ENCODE measurements at regions not wholly inside any gene's neighbourhood (a gene's known extent, or its start where the extent isn't known, plus 50 kb on each side); places are given as distances from the start of the nearest gene placed in this dataset.

- ATAC-seq (ENCODE audit: low read depth), result no peak
Observed at GRCh38 chr11:97860237-97860636, 1160.5 kb upstream of the CNTN5 start.

GRCh38 chr11:97862021-97862420 lies 1158.7 kb upstream of the CNTN5 start:
- Mint-ChIP-seq H3K4me3 (no peak overlapping the region), H3K36me3 (no peaks in the 10 kb centered on the region), H3K27ac (no peak overlapping the region), H3K9me3 (peaks cover 5% of the 10 kb centered on the region), H3K4me1 (no peaks in the 10 kb centered on the region), H3K27me3 (no peaks in the 10 kb centered on the region)
- ATAC-seq (ENCODE audit: low read depth), result no peak
- POLR2A ChIA-PET, result no interaction called here
- DNase-seq, result no peak

More at GRCh38 chr11:97860237-97860636, 1160.5 kb upstream of the CNTN5 start:
- Mint-ChIP-seq H3K4me3 (no peak overlapping the region), H3K27me3 (no peaks in the 10 kb centered on the region), H3K4me1 (no peaks in the 10 kb centered on the region), H3K36me3 (no peaks in the 10 kb centered on the region), H3K9me3 (peaks cover 5% of the 10 kb centered on the region), H3K27ac (no peak overlapping the region)
- POLR2A ChIA-PET, result no interaction called here
- no peak for DNase-seq

- Mint-ChIP-seq H3K4me3 (no peak overlapping the region), H3K27me3 (no peaks in the 10 kb centered on the region), H3K36me3 (no peaks in the 10 kb centered on the region), H3K9me3 (peaks cover 8% of the 10 kb centered on the region), H3K4me1 (no peaks in the 10 kb centered on the region), H3K27ac (no peak overlapping the region)
- POLR2A ChIA-PET, result no interaction called here
- DNase-seq (no peak), ATAC-seq (ENCODE audit: low read depth) (no peak)
Observed at GRCh38 chr11:97865424-97866012, 1155.2 kb upstream of the CNTN5 start.

GRCh38 chr11:97871816-97872215 lies 1148.9 kb upstream of the CNTN5 start:
- DNase-seq (no peak), ATAC-seq (ENCODE audit: low read depth) (no peak)
- Mint-ChIP-seq H3K36me3 (no peaks in the 10 kb centered on the region), H3K27ac (no peak overlapping the region), H3K27me3 (no peaks in the 10 kb centered on the region), H3K9me3 (peaks cover 9% of the 10 kb centered on the region), H3K4me1 (no peaks in the 10 kb centered on the region), H3K4me3 (no peak overlapping the region)
- POLR2A ChIA-PET, result no interaction called here

- H3K36me3 Mint-ChIP-seq, result no peaks in the 10 kb centered on the region
- no peaks in the 10 kb centered on the region for H3K9me3 Mint-ChIP-seq
- H3K4me3 Mint-ChIP-seq, result no peak overlapping the region
- no peak overlapping the region for H3K27ac Mint-ChIP-seq
- DNase-seq (no peak), ATAC-seq (ENCODE audit: low read depth) (no peak)
- no peaks in the 10 kb centered on the region for H3K27me3 Mint-ChIP-seq
- POLR2A ChIA-PET, result no interaction called here
- H3K4me1 Mint-ChIP-seq, result no peaks in the 10 kb centered on the region
Observed at GRCh38 chr11:97880209-97880608, 1140.5 kb upstream of the CNTN5 start.

GRCh38 chr11:97883086-97883485 lies 1137.7 kb upstream of the CNTN5 start:
- no peak overlapping the region for H3K4me3 Mint-ChIP-seq
- no peak for ATAC-seq (ENCODE audit: low read depth)
- H3K36me3 Mint-ChIP-seq, result no peaks in the 10 kb centered on the region
- no peaks in the 10 kb centered on the region for H3K9me3 Mint-ChIP-seq
- POLR2A ChIA-PET, result no interaction called here
- H3K27me3 Mint-ChIP-seq, result no peaks in the 10 kb centered on the region
- no peak for DNase-seq
- no peak overlapping the region for H3K27ac Mint-ChIP-seq
- no peaks in the 10 kb centered on the region for H3K4me1 Mint-ChIP-seq

GRCh38 chr11:97888641-97889040 lies 1132.1 kb upstream of the CNTN5 start:
- H3K27me3 Mint-ChIP-seq, result no peaks in the 10 kb centered on the region
- H3K27ac Mint-ChIP-seq, result no peak overlapping the region
- POLR2A ChIA-PET, result no interaction called here
- ATAC-seq (ENCODE audit: low read depth) (no peak), DNase-seq (no peak)
- H3K36me3 Mint-ChIP-seq, result no peaks in the 10 kb centered on the region
- H3K9me3 Mint-ChIP-seq, result peaks cover 3% of the 10 kb centered on the region
- no peak overlapping the region for H3K4me3 Mint-ChIP-seq
- H3K4me1 Mint-ChIP-seq, result no peaks in the 10 kb centered on the region

- POLR2A ChIA-PET, result no interaction called here
- H3K4me3 Mint-ChIP-seq, result no peak overlapping the region
- no peaks in the 10 kb centered on the region for H3K36me3 Mint-ChIP-seq
- ATAC-seq (ENCODE audit: low read depth) (no peak), DNase-seq (no peak)
- H3K27ac Mint-ChIP-seq, result no peak overlapping the region
- no peaks in the 10 kb centered on the region for H3K4me1 Mint-ChIP-seq
- no peaks in the 10 kb centered on the region for H3K27me3 Mint-ChIP-seq
- H3K9me3 Mint-ChIP-seq, result peaks cover 3% of the 10 kb centered on the region
Observed at GRCh38 chr11:97890466-97890865, 1130.3 kb upstream of the CNTN5 start.

GRCh38 chr11:97893612-97894011 lies 1127.1 kb upstream of the CNTN5 start:
- H3K27me3 Mint-ChIP-seq, result no peaks in the 10 kb centered on the region
- H3K4me3 Mint-ChIP-seq, result no peak overlapping the region
- ATAC-seq (ENCODE audit: low read depth) (no peak), DNase-seq (no peak)
- no peaks in the 10 kb centered on the region for H3K36me3 Mint-ChIP-seq
- POLR2A ChIA-PET, result no interaction called here
- no peak overlapping the region for H3K27ac Mint-ChIP-seq
- H3K4me1 Mint-ChIP-seq, result no peaks in the 10 kb centered on the region
- peaks cover 3% of the 10 kb centered on the region for H3K9me3 Mint-ChIP-seq

GRCh38 chr11:97894978-97895377 lies 1125.8 kb upstream of the CNTN5 start:
- H3K9me3 Mint-ChIP-seq, result peaks cover 6% of the 10 kb centered on the region
- ATAC-seq (ENCODE audit: low read depth) (no peak), DNase-seq (no peak)
- H3K27me3 Mint-ChIP-seq, result no peaks in the 10 kb centered on the region
- H3K4me1 Mint-ChIP-seq, result no peaks in the 10 kb centered on the region
- no peak overlapping the region for H3K27ac Mint-ChIP-seq
- POLR2A ChIA-PET, result no interaction called here
- no peaks in the 10 kb centered on the region for H3K36me3 Mint-ChIP-seq
- H3K4me3 Mint-ChIP-seq, result no peak overlapping the region

- H3K4me1 Mint-ChIP-seq, result no peaks in the 10 kb centered on the region
- H3K4me3 Mint-ChIP-seq, result no peak overlapping the region
- DNase-seq (no peak), ATAC-seq (ENCODE audit: low read depth) (no peak)
- no peaks in the 10 kb centered on the region for H3K36me3 Mint-ChIP-seq
- no peaks in the 10 kb centered on the region for H3K27me3 Mint-ChIP-seq
- POLR2A ChIA-PET, result no interaction called here
- no peak overlapping the region for H3K27ac Mint-ChIP-seq
- peaks cover 6% of the 10 kb centered on the region for H3K9me3 Mint-ChIP-seq
Observed at GRCh38 chr11:97895572-97895971, 1125.2 kb upstream of the CNTN5 start.

GRCh38 chr11:97902828-97903227 lies 1117.9 kb upstream of the CNTN5 start:
- Mint-ChIP-seq H3K36me3 (no peaks in the 10 kb centered on the region), H3K27ac (no peak overlapping the region), H3K27me3 (no peaks in the 10 kb centered on the region), H3K4me3 (no peak overlapping the region), H3K4me1 (no peaks in the 10 kb centered on the region), H3K9me3 (peaks cover 9% of the 10 kb centered on the region)
- POLR2A ChIA-PET, result no interaction called here
- DNase-seq (no peak), ATAC-seq (ENCODE audit: low read depth) (no peak)

- Mint-ChIP-seq H3K9me3 (peaks cover 6% of the 10 kb centered on the region), H3K27ac (no peak overlapping the region), H3K36me3 (no peaks in the 10 kb centered on the region), H3K27me3 (no peaks in the 10 kb centered on the region), H3K4me3 (no peak overlapping the region), H3K4me1 (no peaks in the 10 kb centered on the region)
- no peak for ATAC-seq (ENCODE audit: low read depth)
- POLR2A ChIA-PET, result no interaction called here
- no peak for DNase-seq
Observed at GRCh38 chr11:97905101-97905500, 1115.6 kb upstream of the CNTN5 start.

- DNase-seq, result no peak
- Mint-ChIP-seq H3K4me3 (no peak overlapping the region), H3K27me3 (no peaks in the 10 kb centered on the region), H3K9me3 (peaks cover 6% of the 10 kb centered on the region), H3K36me3 (no peaks in the 10 kb centered on the region), H3K27ac (no peak overlapping the region), H3K4me1 (no peaks in the 10 kb centered on the region)
- no peak for ATAC-seq (ENCODE audit: low read depth)
- POLR2A ChIA-PET, result no interaction called here
Observed at GRCh38 chr11:97905671-97906070, 1115.1 kb upstream of the CNTN5 start.

- Mint-ChIP-seq H3K9me3 (peaks cover 6% of the 10 kb centered on the region), H3K27me3 (no peaks in the 10 kb centered on the region), H3K4me3 (no peak overlapping the region), H3K36me3 (no peaks in the 10 kb centered on the region), H3K27ac (no peak overlapping the region), H3K4me1 (no peaks in the 10 kb centered on the region)
- DNase-seq (no peak), ATAC-seq (ENCODE audit: low read depth) (no peak)
- POLR2A ChIA-PET, result no interaction called here
Observed at GRCh38 chr11:97908354-97908753, 1112.4 kb upstream of the CNTN5 start.

All from activated naive CD8-positive, alpha-beta T cell treated with anti-CD3 and anti-CD28 coated beads, Interleukin-2, amount 10 ng/mL, durations not matched to agents 7 days and 5 days (primary cell).